Transverse colon (tissue), 4 donors: ENCODE measurements at regions not wholly inside any gene's neighbourhood (a gene's known extent, or its start where the extent isn't known, plus 50 kb on each side); places are given as distances from the start of the nearest gene placed in this dataset.

Experiments
- CTCF ChIP-seq, 5 experiments: fragments of 200-600 bp in 3 of 5; fragments of 450-650 bp in 2 of 5; sonication (generic) in 3 of 5; IDR thresholded peaks; 1 replicate in 2 of 5; 2 replicates in 3 of 5; pipeline ENCODE4 v1.5.1; 2016 to 2017; ENCODE audit warnings: antibody characterized with exemption in 5 of 5, inconsistent platforms in 3 of 5, mild to moderate bottlenecking in 2 of 5, moderate library complexity in 1 of 5
- EP300 ChIP-seq: sonication (generic); formaldehyde crosslinking; IDR thresholded peaks from one replicate; pipeline ENCODE4 v1.6.1; 2017; ENCODE audit warnings: antibody characterized with exemption, low read depth
- POLR2A ChIP-seq: fragments of 450-650 bp; IDR thresholded peaks from one replicate; pipeline ENCODE4 v1.6.1; 2016; ENCODE audit warnings: antibody characterized with exemption, mild to moderate bottlenecking, moderate library complexity
- POLR2AphosphoS5 ChIP-seq, 3 donors: sonication (generic); formaldehyde crosslinking; IDR thresholded peaks; one replicate each; pipeline ENCODE4 v1.6.1; 2016; ENCODE audit warnings: antibody characterized with exemption in 3 of 3

DNA sequence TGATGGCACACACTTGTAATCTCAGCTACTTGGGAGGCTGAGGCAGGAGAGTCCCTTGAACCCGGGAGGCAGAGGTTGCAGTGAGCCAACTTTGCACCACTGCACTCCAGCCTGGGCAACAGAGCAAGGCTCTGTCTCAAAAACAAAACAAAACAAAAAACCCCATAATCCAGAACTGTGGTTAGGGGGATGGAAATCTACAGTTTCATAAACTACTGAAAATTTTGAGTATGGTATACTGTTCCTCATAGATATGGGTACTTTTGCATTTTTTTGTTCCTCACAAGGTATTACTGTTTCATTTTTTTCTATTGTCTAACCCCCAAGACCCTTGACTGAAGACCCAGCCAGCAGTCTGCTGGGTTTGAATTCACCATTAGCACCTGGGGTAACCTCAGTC, 52.2 kb upstream of the MAP3K1 start:
- TF ChIP-seq POLR2A (no peak), CTCF (IDR thresholded peaks at IDR 0.05) (no peak), EP300 (no peak), POLR2AphosphoS5 (IDR thresholded peaks at IDR 0.05) (no peak)
